Cerebellar nuclear complex (tissue), 1 donor: ENCODE measurements at regions not wholly inside any gene's neighbourhood (a gene's known extent, or its start where the extent isn't known, plus 50 kb on each side); places are given as distances from the start of the nearest gene placed in this dataset.
"Not testable (repeated sequence)": the region's sequence is repeated elsewhere in the genome, so short reads cannot be mapped to it uniquely, and the experiment has no call there.

ENCODE experiments used
- DNase-seq, 2 experiments: peaks; one replicate each; lab custom pipeline; 2025; lab: John Stamatoyannopoulos, UW

DNA sequence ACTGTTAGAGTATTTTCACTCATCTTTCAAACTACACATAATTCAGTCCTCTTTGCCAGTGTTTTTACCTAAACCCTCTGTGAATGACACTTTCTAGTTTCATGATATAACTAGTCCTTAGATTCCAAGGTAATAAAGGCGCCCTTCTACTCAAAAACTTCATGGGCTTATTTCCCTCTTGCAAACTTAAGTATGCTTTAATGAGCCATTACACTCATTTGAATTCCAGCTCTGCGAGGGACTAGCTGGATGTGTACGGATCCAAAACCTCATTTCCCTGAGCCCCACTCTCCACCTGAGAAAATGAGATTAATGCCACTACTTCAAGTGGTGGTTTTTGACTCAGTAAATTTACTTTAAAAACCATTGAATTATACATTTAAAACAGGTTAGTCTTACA is 141.1 kb downstream of the NDUFA12 start:
- no peak for DNase-seq

DNA sequence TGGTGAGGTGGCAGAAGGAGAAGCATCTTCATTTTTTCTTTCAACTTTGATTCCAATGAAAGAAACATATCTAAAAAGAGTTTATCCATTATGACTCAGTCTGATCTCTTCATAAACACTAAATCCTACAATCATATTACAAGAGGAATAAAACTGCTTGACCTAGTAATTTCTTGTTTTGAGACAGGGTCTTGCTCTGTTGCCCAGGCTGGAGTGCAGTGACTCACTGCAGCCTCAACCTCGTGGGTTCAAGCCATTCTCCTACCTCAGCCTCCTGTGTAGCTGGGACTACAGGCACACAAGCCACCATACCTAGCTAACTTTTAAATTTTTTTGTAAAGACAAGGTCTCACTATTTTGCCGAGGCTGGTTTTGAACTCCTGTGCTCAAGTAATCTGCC is 147.2 kb downstream of the NDUFA12 start:
- DNase-seq = no peak

DNA sequence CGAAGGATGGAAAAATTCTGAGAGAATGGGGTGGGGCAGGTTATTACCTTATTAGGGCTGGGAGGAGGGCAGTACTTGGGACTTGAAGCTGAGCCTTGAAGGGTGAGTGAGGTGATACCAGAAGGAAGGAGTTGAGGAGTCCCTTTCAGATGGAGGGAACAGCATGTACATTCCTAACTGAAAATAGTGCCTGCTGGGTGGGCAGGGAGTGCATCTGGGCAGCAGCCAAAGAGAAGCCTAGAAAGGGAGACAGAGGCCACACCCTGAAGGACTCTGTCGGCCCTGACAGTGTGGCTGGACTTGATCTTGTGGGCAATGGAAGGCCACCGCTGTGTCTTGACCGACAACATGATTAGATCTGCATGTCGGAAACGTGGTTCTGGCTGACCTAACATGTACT is 147.6 kb downstream of the NDUFA12 start:
- no peak for DNase-seq

DNA sequence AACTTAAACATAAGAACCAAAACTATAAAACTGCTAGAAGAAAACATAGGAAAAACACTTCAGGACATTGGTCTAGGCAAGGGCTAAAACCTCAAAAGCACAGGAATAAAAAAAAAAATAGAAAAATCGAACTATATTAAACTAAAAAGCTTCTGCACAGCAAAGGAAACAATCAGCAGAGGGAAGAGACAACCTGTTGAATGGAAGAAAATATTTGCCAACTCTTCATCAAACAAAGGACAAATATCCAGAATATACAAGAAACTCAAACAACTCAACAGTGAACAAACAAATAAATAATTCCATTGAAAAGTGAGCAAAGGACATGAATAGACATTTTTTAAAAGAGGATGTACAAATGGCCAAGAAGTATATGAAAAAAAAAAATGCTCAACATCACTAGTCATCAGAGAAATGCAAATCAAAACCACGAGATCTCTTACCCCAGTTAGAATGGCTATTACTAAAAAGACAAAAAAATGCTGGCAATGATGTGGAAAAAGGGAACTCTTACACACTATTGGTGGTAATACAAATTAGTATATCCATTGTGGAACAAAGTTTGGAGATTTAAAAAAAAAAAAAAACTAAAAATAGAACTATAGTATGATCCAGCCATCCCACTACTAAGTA is 152.0 kb downstream of the NDUFA12 start:
- no peak for DNase-seq

DNA sequence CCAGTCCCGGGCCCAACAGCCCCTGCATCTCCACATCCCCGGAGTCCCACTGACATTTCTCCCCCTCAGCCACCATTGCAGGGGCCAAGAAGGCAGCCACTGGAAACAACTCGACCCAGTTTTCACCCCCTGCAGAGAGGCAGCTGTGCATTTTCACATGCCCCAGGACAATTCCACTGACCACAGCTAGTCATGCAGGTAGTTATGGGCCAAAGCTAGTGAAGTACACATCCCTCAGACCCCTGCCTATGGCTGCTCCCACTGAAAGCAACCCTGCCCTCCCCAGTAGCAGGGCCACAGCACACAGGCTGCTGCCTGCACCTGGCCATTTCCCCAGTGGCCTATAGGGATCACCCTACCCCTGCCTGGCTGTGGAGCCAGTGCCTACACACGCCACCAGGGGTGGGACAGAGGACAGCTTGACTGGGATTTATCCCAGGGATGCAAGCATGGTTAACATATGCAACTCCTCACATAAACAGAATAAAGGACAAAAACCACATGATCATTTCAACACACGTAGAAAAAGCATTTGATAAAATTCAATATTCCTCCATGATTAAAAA is 154.0 kb downstream of the NDUFA12 start:
- no peak for DNase-seq

DNA sequence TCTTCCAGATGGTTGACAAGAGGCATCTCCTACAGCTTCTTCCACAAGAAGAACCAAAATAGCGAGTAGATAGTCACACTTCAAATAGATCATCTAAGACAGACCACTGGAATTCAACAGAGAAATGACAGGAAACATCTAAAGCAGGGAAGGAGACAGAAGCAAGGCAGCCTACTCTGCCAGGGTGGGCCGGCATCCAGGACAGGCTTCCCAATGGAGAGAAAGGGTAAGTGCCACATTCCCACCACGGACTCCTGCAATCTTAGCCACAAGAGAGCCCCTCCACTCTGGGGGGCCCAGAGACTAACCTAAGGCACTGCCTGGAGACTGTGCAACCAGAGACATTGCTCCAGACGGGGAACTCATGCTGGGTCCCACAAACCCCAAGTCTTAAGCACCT is 154.5 kb downstream of the NDUFA12 start:
- no peak for DNase-seq

DNA sequence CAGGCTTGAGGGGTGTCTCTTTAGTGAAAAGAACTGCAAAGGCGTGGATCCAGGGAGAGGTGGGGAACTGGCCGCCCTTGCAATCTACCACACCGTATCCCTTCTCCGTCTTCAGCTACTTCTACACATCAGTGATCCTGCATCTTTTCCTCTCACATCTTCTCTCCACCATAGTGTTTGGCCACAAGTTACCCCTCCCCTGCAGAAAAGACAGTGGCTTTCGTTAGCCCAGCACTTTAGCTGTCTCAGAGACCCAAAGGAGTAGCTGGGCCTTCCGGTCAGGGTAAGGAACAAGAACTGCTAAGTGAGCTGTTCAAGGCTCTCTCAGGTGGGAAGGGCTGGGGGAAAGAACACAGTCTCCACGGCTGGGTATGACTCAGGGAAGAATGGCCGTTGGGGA is 158.4 kb downstream of the NDUFA12 start:
- no peak for DNase-seq

DNA sequence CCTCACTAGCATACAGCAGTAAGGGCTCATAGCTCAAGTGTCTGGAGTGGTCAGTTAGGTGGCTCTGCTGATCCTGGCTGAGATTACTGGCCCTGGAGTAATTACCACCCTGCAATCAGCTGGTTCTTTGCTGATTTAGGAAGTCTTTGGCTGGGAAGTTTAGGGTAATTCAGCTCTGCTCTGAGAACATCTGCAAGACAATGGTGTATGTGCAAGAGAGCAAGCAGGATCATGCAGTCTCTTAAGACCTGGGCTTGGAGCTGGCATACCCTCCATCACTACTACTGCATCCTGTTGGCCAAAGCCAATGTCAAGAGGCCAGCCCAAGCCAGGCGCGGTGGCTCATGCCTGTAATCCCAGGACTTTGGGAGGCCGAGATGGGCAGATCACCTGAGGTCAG is 159.0 kb downstream of the NDUFA12 start:
- DNase-seq = no peak

DNA sequence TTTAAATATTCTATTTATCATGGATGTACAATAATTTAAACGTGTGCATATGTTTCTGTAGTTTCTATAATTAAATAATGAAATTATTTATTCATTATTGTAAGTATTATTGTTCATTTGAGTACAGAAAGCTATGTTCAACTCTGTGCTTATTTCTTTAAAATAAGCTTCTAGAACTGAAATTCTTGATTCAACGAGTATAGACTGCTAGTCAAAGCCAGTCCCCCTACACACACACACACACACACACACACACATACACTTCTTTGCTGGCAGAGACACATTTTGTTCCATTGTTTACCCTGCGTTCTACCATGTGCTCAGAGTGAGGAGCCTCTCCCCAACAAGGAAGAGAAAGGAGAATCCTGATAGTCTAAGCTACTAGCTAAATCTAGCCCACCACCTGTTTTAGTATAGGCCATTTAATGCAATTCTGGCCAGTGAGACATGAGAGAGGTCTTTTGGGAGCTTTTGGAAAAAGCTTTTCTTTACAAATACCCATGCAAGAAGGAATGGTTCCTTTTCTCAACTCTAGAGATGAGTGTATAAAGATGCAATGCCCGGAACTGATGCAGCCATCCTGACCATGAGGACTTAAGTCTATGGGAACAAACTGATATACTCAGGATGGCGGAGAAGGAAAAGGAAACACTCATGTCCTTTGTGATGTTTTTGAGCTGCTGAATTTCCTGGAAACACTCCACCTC is 161.4 kb downstream of the NDUFA12 start:
- DNase-seq = no peak

DNA sequence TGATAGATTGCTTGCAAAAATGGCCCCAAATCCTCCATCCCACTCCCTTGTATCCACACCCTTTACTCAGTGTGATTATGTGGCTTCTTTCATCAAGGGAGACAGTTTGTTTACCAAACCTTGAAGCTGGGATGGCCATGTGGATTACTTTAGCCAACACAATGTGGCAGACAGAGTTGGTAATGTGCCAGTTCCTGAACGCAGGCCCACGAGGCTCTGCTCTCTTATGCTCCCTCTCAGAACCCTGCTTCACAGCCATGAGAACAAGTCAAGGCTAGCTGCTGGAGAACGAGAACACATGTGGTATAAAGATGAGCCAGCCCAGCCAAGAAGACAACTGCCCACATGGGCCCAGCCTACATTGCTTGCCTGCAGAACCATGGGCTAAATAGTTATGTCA is 162.3 kb downstream of the NDUFA12 start:
- DNase-seq = no peak

DNA sequence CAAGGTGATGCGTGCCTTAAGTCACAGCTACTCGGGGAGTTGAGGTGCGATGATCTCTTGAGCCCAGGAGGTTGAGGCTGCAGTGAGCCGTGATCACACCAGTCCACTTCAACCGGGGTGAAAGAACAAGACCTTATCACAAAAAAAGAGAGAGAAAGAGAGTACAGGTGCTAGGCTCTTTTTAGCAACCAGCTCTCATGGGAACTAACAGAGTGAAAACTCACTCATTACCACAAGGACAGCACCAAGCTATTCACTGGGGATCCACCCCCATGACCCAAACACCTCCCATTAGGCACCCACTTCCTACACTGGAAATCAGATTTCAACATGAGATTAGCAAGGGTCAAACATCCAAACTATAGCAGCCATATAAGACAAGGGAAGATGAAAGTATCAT is 164.2 kb downstream of the NDUFA12 start:
- DNase-seq = no peak

DNA sequence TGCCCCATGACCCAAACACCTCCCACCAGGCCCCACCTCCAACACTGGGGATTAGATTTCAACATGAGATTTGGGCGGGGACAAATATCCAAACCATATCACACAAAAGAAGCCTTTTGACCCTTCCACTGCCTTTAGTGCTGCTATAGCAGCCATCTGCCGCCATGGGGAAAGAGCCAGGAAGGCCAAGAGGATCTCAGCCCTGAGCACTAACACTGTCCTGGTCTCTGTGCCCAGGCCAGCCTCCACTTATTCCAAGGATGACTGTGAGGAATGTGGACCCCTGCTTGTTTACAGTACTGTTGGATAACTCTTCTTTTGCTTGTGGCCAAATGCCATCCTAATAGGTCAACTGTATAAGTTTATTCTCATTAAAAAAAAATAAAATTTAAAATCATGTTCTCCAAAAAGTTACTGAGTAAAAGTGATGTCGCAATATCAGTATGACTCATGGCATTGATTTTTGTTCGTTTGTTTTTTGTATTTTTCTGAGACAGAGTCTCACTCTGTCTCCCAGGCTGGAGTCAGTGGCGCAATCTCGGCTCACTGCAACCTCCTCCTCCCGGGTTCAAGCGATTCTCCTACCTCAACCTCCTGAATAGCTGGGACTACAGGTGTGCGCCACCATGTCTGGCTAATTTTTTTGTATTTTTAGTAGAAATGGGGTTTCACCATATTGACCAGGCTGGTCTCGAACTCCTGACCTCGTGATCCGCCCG is 166.4 kb downstream of the NDUFA12 start:
- not testable (repeated sequence) for DNase-seq

DNA sequence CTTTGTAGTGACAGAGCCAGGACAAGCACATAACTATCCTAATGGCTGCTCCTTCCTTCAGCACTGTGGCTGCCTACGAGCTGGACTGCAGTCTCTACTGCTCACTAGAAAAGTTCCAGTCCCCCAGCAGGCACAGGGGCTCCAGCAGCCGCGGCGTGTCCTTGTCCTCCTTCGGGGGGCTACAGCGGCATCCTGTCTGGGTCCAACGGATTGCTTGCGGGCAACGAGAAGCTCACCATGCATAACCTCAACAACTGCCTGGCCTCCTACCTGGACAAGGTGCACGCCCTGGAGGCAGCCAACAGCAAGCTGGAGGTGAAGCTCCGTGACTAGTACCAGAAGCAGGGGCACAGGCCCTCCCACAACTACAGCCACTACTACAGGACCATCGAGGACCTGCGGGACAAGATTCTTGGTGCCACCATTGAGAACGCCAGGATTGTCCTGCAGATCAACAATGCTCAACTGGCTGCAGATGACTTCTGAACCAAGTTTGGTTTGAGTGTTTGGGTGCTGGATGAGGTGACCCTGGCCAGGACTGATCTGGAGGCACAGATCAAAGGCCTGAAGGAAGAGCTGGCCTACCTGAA is 169.4 kb downstream of the NDUFA12 start:
- DNase-seq = no peak

DNA sequence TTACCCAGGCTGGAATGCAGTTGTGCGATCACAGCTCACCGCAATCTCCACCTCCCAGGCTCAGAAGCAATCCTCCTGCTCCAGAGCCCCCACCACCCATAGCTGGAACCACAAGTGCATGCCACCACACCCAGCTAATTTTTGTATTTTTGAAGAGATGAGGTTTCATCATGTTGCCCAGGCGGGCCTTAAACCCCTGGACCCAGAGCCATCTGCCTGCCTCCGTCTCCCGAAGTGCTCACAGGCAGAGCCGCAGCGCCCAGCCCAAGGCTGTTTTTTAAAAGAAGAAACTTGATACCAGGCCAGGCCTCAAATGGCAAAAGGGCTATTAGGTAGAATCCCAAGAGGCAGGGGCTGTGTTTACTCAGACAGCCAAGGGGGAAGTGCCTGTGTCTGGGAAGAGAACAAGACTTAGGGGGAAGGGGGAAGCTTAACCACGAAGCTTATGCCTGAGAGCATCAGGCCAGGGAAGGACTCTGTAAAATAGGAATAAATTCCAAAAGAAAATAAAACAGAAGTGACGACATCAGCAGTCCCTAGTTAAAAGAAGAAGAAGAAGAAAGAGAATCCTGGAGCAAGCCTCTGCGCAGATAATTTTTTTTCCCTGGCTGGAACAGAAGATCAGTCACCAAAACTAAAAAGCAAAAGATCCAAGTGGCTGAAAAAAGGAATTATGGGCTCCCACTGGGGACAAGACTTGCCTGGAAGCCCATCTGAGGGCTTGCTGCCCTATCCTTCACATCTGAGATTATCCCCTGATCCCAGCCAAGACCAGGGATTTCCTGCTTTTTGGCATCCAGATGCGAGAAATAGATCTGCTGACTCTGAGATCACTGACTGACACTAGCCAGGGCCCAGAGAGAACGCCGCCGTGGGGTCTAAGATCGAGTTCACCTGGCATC is 170.5 kb downstream of the NDUFA12 start:
- no peak for DNase-seq

DNA sequence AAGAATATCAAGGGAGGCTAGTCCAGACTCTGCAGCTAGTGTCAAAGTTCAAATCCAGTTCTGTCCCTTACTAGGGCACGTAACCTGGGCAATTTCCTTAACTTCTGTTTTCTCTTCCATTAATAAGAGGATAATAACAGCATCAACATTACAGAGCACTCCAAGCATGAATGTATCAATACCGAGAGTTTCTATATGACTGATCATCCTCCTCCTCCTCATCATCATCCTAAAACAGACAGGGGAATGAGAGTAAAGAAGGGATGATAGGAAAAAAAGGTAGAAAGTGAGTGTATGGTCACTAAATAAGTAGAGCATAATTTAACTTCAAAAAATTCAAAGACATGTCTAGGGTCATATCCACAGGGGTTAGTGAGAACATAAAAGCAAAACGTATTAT is 171.4 kb downstream of the NDUFA12 start:
- DNase-seq = no peak

DNA sequence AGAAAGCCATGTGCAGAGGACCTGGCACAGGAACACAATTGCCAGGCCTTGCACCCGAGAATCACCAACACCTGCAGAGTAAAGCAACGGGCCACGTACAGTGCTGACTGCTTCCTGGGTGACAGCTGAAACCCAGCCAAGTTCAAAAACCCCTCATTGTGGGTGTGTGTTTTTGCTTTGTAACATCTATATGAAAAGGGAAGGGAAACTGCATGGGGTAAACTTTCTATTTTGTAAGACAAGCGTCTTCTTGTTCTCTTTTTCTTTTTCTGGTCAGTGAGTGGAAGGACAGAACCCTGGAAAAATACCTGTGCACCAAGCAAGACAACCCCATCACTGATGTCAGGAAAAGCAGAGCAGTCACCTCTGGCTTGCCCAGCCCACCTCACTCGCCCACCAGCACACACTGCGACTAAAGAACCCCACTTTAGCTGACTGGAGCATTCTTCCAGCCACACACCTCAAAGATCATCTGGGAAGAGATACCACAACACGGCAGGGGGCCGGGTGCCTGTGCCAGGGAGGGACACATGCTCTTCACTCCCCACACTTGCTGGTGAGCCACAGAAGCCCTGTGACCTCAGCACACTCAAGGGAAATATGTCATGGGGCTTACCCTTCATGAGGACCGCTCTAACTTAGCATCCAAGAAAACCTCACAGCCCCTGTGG is 172.3 kb downstream of the NDUFA12 start:
- no peak for DNase-seq

DNA sequence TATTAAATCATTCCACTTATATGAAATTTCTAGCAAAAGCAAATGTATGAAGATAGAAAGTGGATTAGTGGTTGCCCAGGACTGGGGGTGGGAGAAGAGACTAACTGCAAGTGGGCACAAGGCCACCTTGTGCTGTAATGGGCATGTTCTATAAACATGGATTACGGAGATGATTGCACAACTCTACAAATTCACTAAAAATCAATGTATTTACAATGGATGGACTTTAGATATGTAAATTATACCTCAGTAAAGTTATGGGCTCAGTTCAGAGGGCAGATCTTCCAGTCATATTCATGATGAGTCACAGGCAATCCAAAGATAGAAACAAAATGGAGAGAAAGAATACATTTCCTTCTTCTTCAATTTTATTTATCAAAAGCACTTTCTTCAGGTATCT is 173.9 kb downstream of the NDUFA12 start:
- no peak for DNase-seq

DNA sequence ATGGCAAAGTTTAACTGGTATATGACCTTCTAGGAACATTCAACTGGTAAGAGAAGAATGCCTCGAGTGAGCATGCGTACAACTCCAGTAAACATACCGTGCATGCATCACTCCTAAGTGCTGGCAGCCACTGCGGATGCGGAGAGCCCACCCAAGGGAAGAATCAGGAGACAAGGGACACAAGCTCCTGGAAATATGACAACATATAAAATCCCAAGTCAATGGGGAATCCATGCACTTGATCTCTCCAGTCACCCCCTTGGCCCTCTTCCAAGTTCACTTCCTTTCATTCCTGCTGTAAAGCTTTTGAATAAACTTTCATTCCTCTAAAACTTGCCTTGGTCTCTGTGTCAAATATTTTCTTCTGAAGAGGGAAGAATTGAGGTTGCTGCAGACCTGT is 168.7 kb upstream of the TMCC3 start:
- DNase-seq = no peak

DNA sequence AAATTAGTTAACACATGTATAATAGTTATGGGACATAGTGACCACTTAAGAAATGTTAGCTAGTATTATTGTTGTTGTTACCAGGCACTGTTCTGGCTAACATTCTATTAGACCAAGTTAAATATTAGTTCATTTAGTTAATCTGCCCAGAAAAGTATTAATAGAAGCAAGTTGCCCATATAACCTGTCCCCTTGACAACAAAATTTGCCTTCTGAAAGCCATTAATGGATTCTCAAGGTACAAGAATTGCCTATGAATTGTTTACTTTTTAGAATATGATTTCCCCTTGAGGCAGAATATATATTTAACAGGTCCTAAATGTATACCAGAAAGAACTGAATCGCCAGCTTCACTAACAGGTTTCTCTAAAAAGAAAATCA is 167.3 kb upstream of the TMCC3 start:
- no peak for DNase-seq

DNA sequence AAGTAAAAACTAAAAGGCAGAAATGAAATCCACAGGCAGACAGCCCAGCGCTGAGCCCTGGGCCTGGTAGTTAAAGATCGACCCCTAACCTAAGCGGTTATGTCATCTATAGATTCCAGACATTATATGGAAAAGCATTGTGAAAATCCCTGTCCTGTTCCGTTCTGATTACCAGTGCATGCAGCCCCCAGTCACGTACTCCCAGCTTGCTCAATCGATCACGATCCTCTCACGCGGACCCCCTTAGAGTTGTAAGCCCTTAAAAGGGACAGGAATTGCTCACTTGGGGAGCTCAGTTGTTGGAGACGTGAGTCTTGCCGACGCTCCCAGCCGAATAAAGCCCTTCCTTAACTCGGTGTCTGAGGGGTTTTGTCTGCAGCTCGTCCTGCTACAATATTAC is 166.8 kb upstream of the TMCC3 start:
- not testable (repeated sequence) for DNase-seq

DNA sequence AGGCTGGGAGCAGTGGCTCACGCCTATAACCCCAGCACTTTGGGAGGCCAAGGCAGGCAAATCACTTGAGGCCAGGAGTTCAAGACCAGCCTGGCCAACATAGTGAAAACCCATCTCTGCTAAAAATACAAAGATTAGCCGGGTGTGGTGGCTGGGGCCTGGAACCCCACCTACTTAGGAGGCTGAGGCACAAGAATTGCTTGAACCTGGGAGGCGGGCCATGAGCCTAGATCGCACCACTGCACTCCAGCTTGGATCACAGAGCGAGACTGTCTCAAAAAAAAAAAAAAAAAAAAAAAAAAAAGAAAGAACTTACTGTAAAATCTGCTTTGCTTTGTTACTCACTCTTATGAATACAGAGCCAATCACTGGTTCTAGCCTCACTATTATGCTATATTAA is 166.4 kb upstream of the TMCC3 start:
- DNase-seq = not testable (repeated sequence)
